Vagina (tissue), 2 donors: ENCODE measurements at regions not wholly inside any gene's neighbourhood (a gene's known extent, or its start where the extent isn't known, plus 50 kb on each side); places are given as distances from the start of the nearest gene placed in this dataset.
"Not testable (repeated sequence)": the region's sequence is repeated elsewhere in the genome, so short reads cannot be mapped to it uniquely, and the experiment has no call there.

Source experiments
- CTCF ChIP-seq, 3 experiments: fragments of 450-650 bp in 2 of 3; fragments of 200-600 bp in 1 of 3; sonication (generic) in 1 of 3; IDR thresholded peaks; one replicate each; pipeline ENCODE4 v1.5.1; 2017 to 2019; ENCODE audit warnings: antibody characterized with exemption in 3 of 3, mild to moderate bottlenecking in 2 of 3, moderate library complexity in 2 of 3
- POLR2A ChIP-seq, 2 donors: fragments of 450-650 bp; IDR thresholded peaks; one replicate each; pipeline ENCODE4 v1.6.1; 2017; ENCODE audit warnings: antibody characterized with exemption in 2 of 2, mild to moderate bottlenecking in 2 of 2, moderate library complexity in 2 of 2
- POLR2AphosphoS5 ChIP-seq, 2 donors: sonication (generic); formaldehyde crosslinking; IDR thresholded peaks; one replicate each; pipeline ENCODE4 v1.9.0; 2017; ENCODE audit warnings: antibody characterized with exemption in 2 of 2, mild to moderate bottlenecking in 2 of 2, low read depth in 1 of 2; ENCODE audit not compliant: insufficient read depth in 1 of 2

GRCh38 chr5:107721241-107721640 is 50.5 kb upstream of the EFNA5 start:
- not testable (repeated sequence) for TF ChIP-seq CTCF (IDR thresholded peaks at IDR 0.05); POLR2A (IDR thresholded peaks at IDR 0.05); POLR2AphosphoS5 (IDR thresholded peaks at IDR 0.05; ENCODE audit: insufficient read depth in 1 of 2, low read depth in 1 of 2)
